Esophagus muscularis mucosa (tissue), 4 donors: ENCODE measurements at regions not wholly inside any gene's neighbourhood (a gene's known extent, or its start where the extent isn't known, plus 50 kb on each side); places are given as distances from the start of the nearest gene placed in this dataset.
A peak's percentile ranks its signal among the peaks of the same experiment; 100 is the strongest.

Source experiments
- DNase-seq: peaks from one replicate; pipeline ENCODE4 v3.0.0-alpha.2; 2017; ENCODE audit errors: extremely low spot score
- H3K27ac ChIP-seq, 4 donors: fragments of 200-600 bp; sonication (generic); replicated peaks in 1 of 4; 1 replicate in 3 of 4; 2 replicates in 1 of 4; pipeline ENCODE4 v1.5.1; 2016 to 2019; ENCODE audit warnings: mild to moderate bottlenecking in 1 of 4
- H3K27me3 ChIP-seq, 4 donors: fragments of 200-600 bp; sonication (generic); one replicate each; pipeline versions ENCODE4 v1.5.1 to v1.6.0; 2016 to 2019
- H3K36me3 ChIP-seq, 4 donors: fragments of 200-600 bp; sonication (generic); one replicate each; pipeline ENCODE4 v1.5.1; 2016 to 2019
- H3K4me1 ChIP-seq, 4 donors: fragments of 200-600 bp; sonication (generic); one replicate each; pipeline ENCODE4 v1.5.1; 2016 to 2019
- H3K4me3 ChIP-seq, 4 donors: fragments of 200-600 bp; sonication (generic); 1 replicate in 2 of 4; 2 replicates in 2 of 4; pipeline ENCODE4 v1.5.1; 2016 to 2019; ENCODE audit warnings: mild to moderate bottlenecking in 4 of 4, moderate library complexity in 1 of 4
- H3K9me3 ChIP-seq, 4 donors: fragments of 200-600 bp; sonication (generic); 1 replicate in 3 of 4; 2 replicates in 1 of 4; pipeline ENCODE4 v1.5.1; 2016 to 2019
- CTCF ChIP-seq, 3 experiments: fragments of 200-600 bp in 2 of 3; fragments of 450-650 bp in 1 of 3; sonication (generic) in 2 of 3; IDR thresholded peaks; one replicate each; pipeline ENCODE4 v1.5.1; 2017 to 2019; ENCODE audit warnings: antibody characterized with exemption in 3 of 3, mild to moderate bottlenecking in 2 of 3, moderate library complexity in 1 of 3
- EP300 ChIP-seq: sonication (generic); formaldehyde crosslinking; IDR thresholded peaks from one replicate; pipeline ENCODE4 v1.6.1; 2017; ENCODE audit warnings: antibody characterized with exemption
- POLR2A ChIP-seq: fragments of 450-650 bp; IDR thresholded peaks from one replicate; pipeline ENCODE4 v1.6.1; 2017; ENCODE audit warnings: antibody characterized with exemption, moderate library complexity, mild to moderate bottlenecking, low read depth
- POLR2AphosphoS5 ChIP-seq, 2 donors: sonication (generic); formaldehyde crosslinking; IDR thresholded peaks; one replicate each; pipeline ENCODE4 v1.6.1; 2017; ENCODE audit warnings: antibody characterized with exemption in 2 of 2
- WGBS: methylation state at CpG from one replicate; pipeline ENCODE4 v1.1.5; 2018; 5-methylcytosine and 5-hydroxymethylcytosine counted together
- intact Hi-C: fragments of 100-400 bp; cut with DNase I; formaldehyde crosslinking; loops from one replicate; pipeline ENCODE4 v1.15.1; 2023

GRCh38 chr2:487186-488079 lies 189.8 kb downstream of the TMEM18 start:
- Histone ChIP-seq H3K36me3 (no peaks in the 10 kb centered on the region), H3K9me3 (no peaks in the 10 kb centered on the region), H3K27ac (no peak overlapping the region), H3K4me3 (no peak overlapping the region), H3K4me1 (no peaks in the 10 kb centered on the region), H3K27me3 (peaks cover 0 to 9% (median 0%) of the 10 kb centered on the region in 4 donors)
- DNase-seq: peak; percentile 37
- TF ChIP-seq EP300: no peak
- TF ChIP-seq POLR2AphosphoS5 (IDR thresholded peaks at IDR 0.05): no peak
- TF ChIP-seq POLR2A: no peak
- no peak for TF ChIP-seq CTCF (IDR thresholded peaks at IDR 0.05)
- intact Hi-C loops: no loop called here
- WGBS: 89% methylated on average over 14 of the region's 40 CpGs

GRCh38 chr2:486371-486770 lies 190.8 kb downstream of the TMEM18 start:
- TF ChIP-seq POLR2AphosphoS5 (IDR thresholded peaks at IDR 0.05) (no peak), EP300 (no peak), POLR2A (no peak), CTCF (IDR thresholded peaks at IDR 0.05) (no peak)
- intact Hi-C loops: no loop called here
- no peaks in the 10 kb centered on the region for H3K36me3 ChIP-seq
- H3K27ac ChIP-seq: no peak overlapping the region
- WGBS: no CpG with 5 or more reads among the region's 11 CpGs
- H3K4me3 ChIP-seq: no peak overlapping the region
- DNase-seq: no peak
- H3K27me3 ChIP-seq: peaks cover 0 to 3% (median 0%) of the 10 kb centered on the region in 4 donors
- H3K4me1 ChIP-seq: no peaks in the 10 kb centered on the region
- no peaks in the 10 kb centered on the region for H3K9me3 ChIP-seq

GRCh38 chr2:481388-481787 lies 193.5 kb upstream of the ALKAL2 start:
- no peaks in the 10 kb centered on the region for H3K27me3 ChIP-seq
- TF ChIP-seq CTCF (IDR thresholded peaks at IDR 0.05) (no peak), EP300 (no peak), POLR2A (no peak), POLR2AphosphoS5 (IDR thresholded peaks at IDR 0.05) (no peak)
- no peak overlapping the region for H3K4me3 ChIP-seq
- peaks cover 0 to 9% (median 2%) of the 10 kb centered on the region in 4 donors for H3K4me1 ChIP-seq
- intact Hi-C loops: no loop called here
- DNase-seq: no peak
- H3K36me3 ChIP-seq: no peaks in the 10 kb centered on the region
- H3K27ac ChIP-seq: no peak overlapping the region
- WGBS: 95% methylated on average over 16 of the region's 16 CpGs
- H3K9me3 ChIP-seq: no peaks in the 10 kb centered on the region

GRCh38 chr2:479490-480176 lies 191.7 kb upstream of the ALKAL2 start:
- Histone ChIP-seq H3K27me3 (no peaks in the 10 kb centered on the region), H3K36me3 (no peaks in the 10 kb centered on the region), H3K9me3 (peaks cover 0 to 6% (median 0%) of the 10 kb centered on the region in 4 donors), H3K4me3 (peak overlapping the region in 1 of 4 donors; percentile 1), H3K27ac (no peak overlapping the region), H3K4me1 (peaks cover 0 to 9% (median 2%) of the 10 kb centered on the region in 4 donors)
- TF ChIP-seq CTCF (IDR thresholded peaks at IDR 0.05) (no peak), POLR2AphosphoS5 (IDR thresholded peaks at IDR 0.05) (no peak), POLR2A (no peak), EP300 (no peak)
- DNase-seq: no peak
- 38% methylated on average over 13 of the region's 13 CpGs for WGBS
- intact Hi-C loops: no loop called here
